GM23338 (cell line): ENCODE measurements at regions not wholly inside any gene's neighbourhood (a gene's known extent, or its start where the extent isn't known, plus 50 kb on each side); places are given as distances from the start of the nearest gene placed in this dataset.

Source experiments
- ATAC-seq: fragments of 200-7000 bp; cut with Tn5 transposase; 3 replicates; pipeline ENCODE4 v1.9.1; 2020
- DNase-seq: peaks from one replicate; pipeline ENCODE4 v3.0.0-alpha.2; 2015; ENCODE audit warnings: low spot score
- H2AFZ ChIP-seq: fragments of 200-600 bp; sonication (generic); 2 replicates; pipeline ENCODE4 v1.8.0; 2016; ENCODE audit warnings: antibody characterized with exemption, mild to moderate bottlenecking, moderate library complexity
- H3F3A ChIP-seq: fragments of 200-600 bp; sonication (generic); replicated peaks from 2 replicates; pipeline ENCODE4 v1.8.0; 2017; ENCODE audit warnings: antibody characterized with exemption, mixed run types, low read depth
- H3K27ac ChIP-seq: fragments of 200-600 bp; sonication (generic); 2 replicates; pipeline ENCODE4 v1.6.1; 2016; ENCODE audit warnings: low read depth
- H3K27me3 ChIP-seq: fragments of 200-600 bp; sonication (generic); 2 replicates; pipeline ENCODE4 v1.8.0; 2016; ENCODE audit warnings: mild to moderate bottlenecking, mixed run types, moderate library complexity; ENCODE audit not compliant: insufficient read depth
- H3K36me3 ChIP-seq: fragments of 200-600 bp; sonication (generic); 2 replicates; pipeline ENCODE4 v1.8.0; 2016; ENCODE audit warnings: mild to moderate bottlenecking; ENCODE audit not compliant: insufficient read depth
- H3K4me1 ChIP-seq: fragments of 200-600 bp; sonication (generic); 2 replicates; pipeline ENCODE4 v1.8.0; 2016; ENCODE audit warnings: mild to moderate bottlenecking, moderate library complexity; ENCODE audit not compliant: insufficient read depth
- H3K4me2 ChIP-seq: fragments of 200-600 bp; sonication (generic); 2 replicates; pipeline ENCODE4 v1.7.1; 2017; ENCODE audit warnings: mixed run types
- H3K4me3 ChIP-seq: fragments of 200-600 bp; sonication (generic); 2 replicates; pipeline ENCODE4 v1.6.1; 2016; ENCODE audit warnings: mixed run types
- H3K79me2 ChIP-seq: fragments of 200-600 bp; sonication (generic); replicated peaks from 2 replicates; pipeline ENCODE4 v1.8.0; 2017; ENCODE audit warnings: mild to moderate bottlenecking; ENCODE audit not compliant: insufficient read depth
- H3K9me2 ChIP-seq: fragments of 200-600 bp; sonication (generic); 2 replicates; pipeline ENCODE4 v1.8.0; 2017; ENCODE audit not compliant: insufficient read depth
- H4K20me1 ChIP-seq: fragments of 200-600 bp; sonication (generic); replicated peaks from 2 replicates; pipeline ENCODE4 v1.8.0; 2017; ENCODE audit warnings: mild to moderate bottlenecking; ENCODE audit not compliant: insufficient read depth
- H3K27ac Mint-ChIP-seq: 2 replicates; pipeline ENCODE4 v1.8.0; 2020; ENCODE audit warnings: inconsistent platforms, mild to moderate bottlenecking, moderate library complexity, mixed read lengths
- H3K27me3 Mint-ChIP-seq: 3 replicates; pipeline ENCODE4 v1.8.0; 2022; ENCODE audit warnings: low read depth, mild to moderate bottlenecking, moderate library complexity, mixed read lengths, inconsistent platforms; ENCODE audit not compliant: insufficient read depth, poor library complexity
- H3K36me3 Mint-ChIP-seq: 3 replicates; pipeline ENCODE4 v1.8.0; 2021; ENCODE audit warnings: low read depth, mild to moderate bottlenecking, inconsistent platforms, moderate library complexity, mixed read lengths
- H3K4me1 Mint-ChIP-seq: 3 replicates; pipeline ENCODE4 v1.8.0; 2020; ENCODE audit warnings: mild to moderate bottlenecking, inconsistent platforms, mixed read lengths
- H3K4me3 Mint-ChIP-seq: 3 replicates; pipeline ENCODE4 v1.8.0; 2021; ENCODE audit warnings: moderate library complexity, mild to moderate bottlenecking, inconsistent platforms, mixed read lengths
- H3K9me3 Mint-ChIP-seq: 3 replicates; pipeline ENCODE4 v1.8.0; 2020; ENCODE audit warnings: moderate library complexity, mild to moderate bottlenecking, inconsistent platforms, mixed read lengths
- CREB1 ChIP-seq: fragments of 250-450 bp; sonication (Bioruptor Pico); IDR thresholded peaks from 2 replicates; pipeline ENCODE4 v1.5.0; 2020; ENCODE audit warnings: low read depth, mild to moderate bottlenecking, moderate library complexity
- CTCF ChIP-seq, 2 experiments: fragments of 200-600 bp in 1 of 2; sonication (generic) in 1 of 2; conservative IDR thresholded peaks; 2 replicates each; pipeline versions ENCODE4 v1.5.1 to v1.6.1; 2016 to 2017; ENCODE audit warnings: antibody characterized with exemption in 2 of 2, low read depth in 2 of 2, mild to moderate bottlenecking in 2 of 2, moderate library complexity in 1 of 2
- EZH2 ChIP-seq: fragments of 200-600 bp; sonication (generic); IDR thresholded peaks from one replicate; pipeline ENCODE4 v1.8.0; 2017; ENCODE audit warnings: antibody characterized with exemption, mild to moderate bottlenecking, low read depth; ENCODE audit not compliant: unreplicated experiment
- EZH2phosphoT487 ChIP-seq: fragments of 200-600 bp; sonication (generic); IDR thresholded peaks from one replicate; pipeline ENCODE4 v1.8.1; 2018; ENCODE audit warnings: antibody characterized with exemption; ENCODE audit not compliant: unreplicated experiment
- JUNB ChIP-seq: IDR thresholded peaks from one replicate; pipeline ENCODE4 v1.6.1; 2016; ENCODE audit warnings: antibody characterized with exemption; ENCODE audit not compliant: unreplicated experiment
- NANOG ChIP-seq: IDR thresholded peaks from 2 replicates; pipeline ENCODE4 v1.6.1; 2016; ENCODE audit warnings: antibody characterized with exemption, borderline replicate concordance
- POLR2AphosphoS5 ChIP-seq: IDR thresholded peaks from 2 replicates; pipeline ENCODE4 v1.6.1; 2016; ENCODE audit warnings: antibody characterized with exemption, low read depth
- REST ChIP-seq: IDR thresholded peaks from one replicate; pipeline ENCODE4 v1.6.1; 2018; ENCODE audit warnings: antibody characterized with exemption; ENCODE audit not compliant: unreplicated experiment
- STAT1 ChIP-seq: IDR thresholded peaks from one replicate; pipeline ENCODE4 v1.6.1; 2016; ENCODE audit warnings: antibody characterized with exemption; ENCODE audit not compliant: unreplicated experiment
- ZNF114 ChIP-seq: fragments of 250-450 bp; sonication (Bioruptor Pico); IDR thresholded peaks from 2 replicates; pipeline ENCODE4 v1.5.0; 2020; ENCODE audit warnings: mild to moderate bottlenecking, moderate library complexity
- TF ChIP-seq, protein P1 (sequence below): IDR thresholded peaks from 2 replicates; pipeline ENCODE4 v1.6.1; 2016; ENCODE audit warnings: antibody characterized with exemption

GRCh38 chr3:99069973-99070372 lies 168.5 kb upstream of the DCBLD2 start:
- Histone ChIP-seq H4K20me1 (no peaks in the 10 kb centered on the region), H3K9me2 (peaks cover 12% of the 10 kb centered on the region; the same call in 1 of the 2 replicates), H3K27me3 (no peaks in the 10 kb centered on the region), H3K79me2 (no peaks in the 10 kb centered on the region), H3F3A (no peaks in the 10 kb centered on the region), H3K36me3 (no peaks in the 10 kb centered on the region), H3K27ac (no peak overlapping the region), H3K4me3 (no peak overlapping the region), H3K4me2 (no peak overlapping the region), H2AFZ (no peak overlapping the region), H3K4me1 (no peaks in the 10 kb centered on the region)
- H3K27ac Mint-ChIP-seq = no peak overlapping the region
- ATAC-seq (no peak), DNase-seq (no peak)
- H3K4me3 Mint-ChIP-seq = no peak overlapping the region
- no peaks in the 10 kb centered on the region for H3K4me1 Mint-ChIP-seq
- peaks cover 20% of the 10 kb centered on the region for H3K9me3 Mint-ChIP-seq
- TF ChIP-seq JUNB = no peak
- TF ChIP-seq ZNF114 (CRISPR knock-in tag) = no peak
- no peak for TF ChIP-seq EZH2
- TF ChIP-seq CTCF (conservative IDR thresholded peaks at IDR 0.05; ENCODE audit: low read depth in 2 of 2) = no peak
- H3K27me3 Mint-ChIP-seq = no peaks in the 10 kb centered on the region
- peaks cover 7% of the 10 kb centered on the region for H3K36me3 Mint-ChIP-seq

GRCh38 chr3:99066863-99067262 lies 165.4 kb upstream of the DCBLD2 start:
- H3K36me3 ChIP-seq = no peaks in the 10 kb centered on the region
- ATAC-seq (no peak), DNase-seq (no peak)
- Mint-ChIP-seq H3K4me1 (no peaks in the 10 kb centered on the region), H3K36me3 (peaks cover 5% of the 10 kb centered on the region), H3K9me3 (peaks cover 23% of the 10 kb centered on the region), H3K27ac (no peak overlapping the region), H3K4me3 (no peak overlapping the region), H3K27me3 (no peaks in the 10 kb centered on the region)
- H2AFZ ChIP-seq = no peak overlapping the region
- no peak overlapping the region for H3K27ac ChIP-seq
- no peaks in the 10 kb centered on the region for H3K79me2 ChIP-seq
- no peaks in the 10 kb centered on the region for H3F3A ChIP-seq
- H3K4me2 ChIP-seq = no peak overlapping the region
- TF ChIP-seq ZNF114 (CRISPR knock-in tag) = no peak
- no peak for TF ChIP-seq JUNB
- TF ChIP-seq CREB1 = no peak
- H3K27me3 ChIP-seq = no peaks in the 10 kb centered on the region
- H3K4me1 ChIP-seq = no peaks in the 10 kb centered on the region
- H3K4me3 ChIP-seq = no peak overlapping the region
- peaks cover 12% of the 10 kb centered on the region; the same call in 1 of the 2 replicates for H3K9me2 ChIP-seq
- H4K20me1 ChIP-seq = no peaks in the 10 kb centered on the region

DNA sequence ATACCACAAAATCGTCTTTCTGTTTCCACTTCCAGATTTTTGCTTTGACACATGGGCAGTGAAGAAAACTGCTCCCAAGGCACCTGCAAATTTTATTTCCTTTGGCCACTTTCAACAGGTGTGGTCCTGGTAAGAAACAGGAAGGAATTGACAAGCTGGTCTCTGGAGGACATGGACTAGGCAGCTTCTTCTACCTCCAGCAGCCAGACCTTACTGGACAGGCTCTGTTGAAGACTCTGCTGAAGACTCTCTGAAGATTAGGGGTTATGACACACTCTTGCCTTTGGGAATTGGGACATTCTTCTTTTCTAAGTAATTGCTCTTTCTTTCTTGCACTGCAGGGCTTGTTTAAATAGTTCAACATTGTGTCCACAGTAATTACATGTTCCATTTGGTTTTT lies 147.7 kb upstream of the DCBLD2 start:
- no peak overlapping the region for H3K4me3 Mint-ChIP-seq
- no peak for ATAC-seq

More for the DNA sequence above, 147.7 kb upstream of the DCBLD2 start:
- Mint-ChIP-seq H3K4me1 (no peaks in the 10 kb centered on the region), H3K27me3 (no peaks in the 10 kb centered on the region), H3K36me3 (no peaks in the 10 kb centered on the region), H3K27ac (no peak overlapping the region), H3K9me3 (no peaks in the 10 kb centered on the region)
- H4K20me1 ChIP-seq = no peaks in the 10 kb centered on the region
- no peak overlapping the region for H3K27ac ChIP-seq
- H3K9me2 ChIP-seq = no peaks in the 10 kb centered on the region
- H2AFZ ChIP-seq = no peak overlapping the region
- no peaks in the 10 kb centered on the region for H3K4me1 ChIP-seq
- TF ChIP-seq EZH2 (no peak), NANOG (no peak), REST (no peak), STAT1 (no peak), EZH2phosphoT487 (no peak), JUNB (no peak), POLR2AphosphoS5 (no peak)
- TF ChIP-seq, protein P1, sequence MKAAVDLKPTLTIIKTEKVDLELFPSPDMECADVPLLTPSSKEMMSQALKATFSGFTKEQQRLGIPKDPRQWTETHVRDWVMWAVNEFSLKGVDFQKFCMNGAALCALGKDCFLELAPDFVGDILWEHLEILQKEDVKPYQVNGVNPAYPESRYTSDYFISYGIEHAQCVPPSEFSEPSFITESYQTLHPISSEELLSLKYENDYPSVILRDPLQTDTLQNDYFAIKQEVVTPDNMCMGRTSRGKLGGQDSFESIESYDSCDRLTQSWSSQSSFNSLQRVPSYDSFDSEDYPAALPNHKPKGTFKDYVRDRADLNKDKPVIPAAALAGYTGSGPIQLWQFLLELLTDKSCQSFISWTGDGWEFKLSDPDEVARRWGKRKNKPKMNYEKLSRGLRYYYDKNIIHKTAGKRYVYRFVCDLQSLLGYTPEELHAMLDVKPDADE = no peak
- no peaks in the 10 kb centered on the region for H3K36me3 ChIP-seq
- H3K79me2 ChIP-seq = no peaks in the 10 kb centered on the region
- no peak for DNase-seq
- H3K4me3 ChIP-seq = no peak overlapping the region
- no peak overlapping the region for H3K4me2 ChIP-seq
- H3F3A ChIP-seq = no peaks in the 10 kb centered on the region
- H3K27me3 ChIP-seq = no peaks in the 10 kb centered on the region
